NCI-H2081 treated with DMSO at 0.1 percent for 48 hours (cell line): ENCODE measurements at regions not wholly inside any gene's neighbourhood (a gene's known extent, or its start where the extent isn't known, plus 50 kb on each side); places are given as distances from the start of the nearest gene placed in this dataset.
"Not testable (repeated sequence)": the region's sequence is repeated elsewhere in the genome, so short reads cannot be mapped to it uniquely, and the experiment has no call there.

ENCODE experiments used
- DNase-seq: peaks from one replicate; lab custom pipeline; 2025; lab: John Stamatoyannopoulos, UW

GRCh38 chr4:97235521-97235920, 907.8 kb downstream of the STPG2 start:
- DNase-seq = peak; percentile 9

GRCh38 chr4:97238956-97239666, 904.2 kb downstream of the STPG2 start:
- DNase-seq = peak; percentile 40

- DNase-seq = no peak
Observed at GRCh38 chr4:97239667-97239997, 903.6 kb downstream of the STPG2 start.

GRCh38 chr4:97252615-97253154, 890.6 kb downstream of the STPG2 start:
- DNase-seq = no peak

- DNase-seq = no peak
Observed at GRCh38 chr4:97262769-97263168, 880.5 kb downstream of the STPG2 start.

- DNase-seq = no peak
Observed at GRCh38 chr4:97270051-97270450, 873.2 kb downstream of the STPG2 start.

GRCh38 chr4:97279391-97279790, 863.9 kb downstream of the STPG2 start:
- no peak for DNase-seq

- DNase-seq = no peak
Observed at GRCh38 chr4:97300561-97300960, 842.7 kb downstream of the STPG2 start.

- DNase-seq = no peak
Observed at GRCh38 chr4:97305351-97305750, 837.9 kb downstream of the STPG2 start.

- no peak for DNase-seq
Observed at GRCh38 chr4:97309121-97309520, 834.2 kb downstream of the STPG2 start.

- no peak for DNase-seq
Observed at GRCh38 chr4:97317201-97317600, 826.1 kb downstream of the STPG2 start.

- DNase-seq = no peak
Observed at GRCh38 chr4:97317671-97318070, 825.6 kb downstream of the STPG2 start.

GRCh38 chr4:97325751-97326150, 817.5 kb downstream of the STPG2 start:
- not testable (repeated sequence) for DNase-seq

- DNase-seq = no peak
Observed at GRCh38 chr4:97330917-97331316, 812.4 kb downstream of the STPG2 start.

- DNase-seq = no peak
Observed at GRCh38 chr4:97334348-97334747, 808.9 kb downstream of the STPG2 start.

- no peak for DNase-seq
Observed at GRCh38 chr4:97349468-97350186, 793.6 kb downstream of the STPG2 start.

GRCh38 chr4:97353876-97354275, 789.4 kb downstream of the STPG2 start:
- DNase-seq = no peak

- no peak for DNase-seq
Observed at GRCh38 chr4:97359826-97360225, 783.5 kb downstream of the STPG2 start.

GRCh38 chr4:97360733-97361132, 782.5 kb downstream of the STPG2 start:
- DNase-seq = no peak

GRCh38 chr4:97367878-97368277, 775.4 kb downstream of the STPG2 start:
- DNase-seq = no peak

GRCh38 chr4:97370568-97370967, 772.7 kb downstream of the STPG2 start:
- DNase-seq = no peak

GRCh38 chr4:97374526-97374925, 768.8 kb downstream of the STPG2 start:
- no peak for DNase-seq

GRCh38 chr4:97386969-97387368, 756.3 kb downstream of the STPG2 start:
- DNase-seq = no peak

GRCh38 chr4:97394653-97395052, 748.6 kb downstream of the STPG2 start:
- no peak for DNase-seq
